Stimulated activated CD4-positive, alpha-beta T cell treated with anti-CD3 and anti-CD28 coated beads, Interleukin-2, amount 100 ng/mL, for 48 hours (primary cell): ENCODE measurements at regions not wholly inside any gene's neighbourhood (a gene's known extent, or its start where the extent isn't known, plus 50 kb on each side); places are given as distances from the start of the nearest gene placed in this dataset.
"Not testable (repeated sequence)": the region's sequence is repeated elsewhere in the genome, so short reads cannot be mapped to it uniquely, and the experiment has no call there.

Experiments used
- DNase-seq, 2 donors: peaks; one replicate each; pipeline ENCODE4 v3.0.0-alpha.2; 2020

DNA sequence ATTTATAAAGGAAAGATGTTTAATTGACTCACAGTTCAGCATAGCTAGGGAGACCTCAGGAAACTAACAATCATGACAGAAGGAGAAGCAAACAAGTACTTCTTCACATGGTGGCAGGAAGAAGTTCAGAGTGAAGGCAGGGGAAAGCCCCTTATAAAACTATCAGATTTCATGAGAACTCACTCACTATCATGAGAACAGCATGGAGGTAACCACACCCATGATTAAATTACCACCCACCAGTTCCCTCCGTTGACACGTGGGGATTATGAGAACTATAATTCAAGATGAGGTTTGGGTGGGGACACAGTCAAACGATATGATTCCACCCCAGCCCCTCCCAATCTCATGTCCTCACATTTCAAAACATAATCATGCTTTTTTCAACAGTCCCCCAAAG, 124.2 kb upstream of the PCGF5 start:
- no peak for DNase-seq

DNA sequence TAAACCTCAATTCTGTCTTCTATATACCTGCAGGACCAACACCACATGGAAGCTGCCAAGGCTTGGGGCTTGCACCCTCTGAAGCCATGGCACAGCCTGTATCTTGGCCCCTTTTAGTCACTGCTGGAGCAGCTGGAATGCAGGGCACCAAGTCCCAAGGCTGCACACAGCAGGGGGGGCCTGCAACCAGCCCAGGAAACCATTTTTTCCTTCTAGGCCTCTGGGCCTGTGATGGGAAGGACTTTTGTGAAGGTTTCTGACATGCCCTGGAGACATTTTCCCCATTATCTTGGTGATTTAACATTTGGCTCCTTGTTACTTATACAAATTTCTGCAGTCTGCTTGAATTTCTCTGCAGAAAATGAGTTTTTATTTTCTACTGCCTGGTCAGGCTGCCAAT, 123.2 kb upstream of the PCGF5 start:
- DNase-seq = no peak

DNA sequence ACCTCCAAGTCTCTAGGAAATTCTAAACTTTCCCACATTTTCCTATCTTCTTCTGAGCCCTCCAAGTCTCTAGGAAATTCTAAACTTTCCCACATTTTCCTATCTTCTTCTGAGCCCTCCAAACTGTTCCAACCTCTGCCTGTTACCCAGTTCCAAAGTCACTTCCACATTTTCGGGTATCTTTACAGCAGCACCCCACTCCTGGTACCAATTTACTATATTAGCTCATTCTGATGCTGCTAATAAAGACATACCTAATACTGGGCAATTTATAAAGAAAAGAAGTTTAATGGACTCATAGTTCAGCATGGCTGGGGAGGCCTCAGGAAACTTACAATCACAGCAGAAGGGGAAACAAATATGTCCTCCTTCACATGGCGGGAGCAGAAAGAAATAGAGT, 122.4 kb upstream of the PCGF5 start:
- not testable (repeated sequence) for DNase-seq

DNA sequence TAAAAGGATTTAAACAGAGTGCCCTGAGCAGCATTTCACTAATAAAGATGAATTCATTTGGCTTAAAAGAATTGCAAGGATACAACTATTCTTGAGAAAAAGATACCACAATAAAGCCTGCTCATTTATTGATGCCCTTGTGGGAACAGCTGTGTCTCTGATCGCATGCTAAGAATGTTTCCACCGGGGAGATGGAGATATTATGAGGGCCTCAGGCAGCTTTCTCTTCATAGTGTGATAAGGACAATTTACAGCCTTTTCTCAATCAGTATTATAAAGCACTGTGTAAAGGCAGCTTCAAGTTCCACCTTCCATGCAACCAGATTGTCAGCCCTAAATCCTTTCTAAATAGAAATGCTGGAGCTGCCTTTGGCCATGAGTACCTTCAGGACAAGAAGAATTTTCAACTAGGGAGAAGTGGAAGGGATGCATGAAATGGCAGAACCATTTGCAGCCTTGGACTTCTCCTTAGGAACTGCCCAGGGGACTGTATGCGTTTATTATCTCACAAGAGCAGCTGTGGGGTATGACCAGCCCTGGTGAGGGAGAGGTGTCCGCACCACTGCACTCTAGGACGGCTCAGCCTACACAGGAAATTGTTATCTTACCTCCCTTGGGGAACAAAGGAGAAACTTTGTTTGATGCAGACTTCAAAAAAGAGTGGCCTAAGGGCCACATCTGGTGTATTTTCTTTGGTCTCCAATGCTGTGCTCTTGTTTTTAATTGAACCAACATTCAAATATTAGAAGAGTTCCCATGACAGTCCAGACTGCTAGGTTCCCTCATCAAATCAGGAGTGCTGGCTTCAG, 116.9 kb upstream of the PCGF5 start:
- no peak for DNase-seq

DNA sequence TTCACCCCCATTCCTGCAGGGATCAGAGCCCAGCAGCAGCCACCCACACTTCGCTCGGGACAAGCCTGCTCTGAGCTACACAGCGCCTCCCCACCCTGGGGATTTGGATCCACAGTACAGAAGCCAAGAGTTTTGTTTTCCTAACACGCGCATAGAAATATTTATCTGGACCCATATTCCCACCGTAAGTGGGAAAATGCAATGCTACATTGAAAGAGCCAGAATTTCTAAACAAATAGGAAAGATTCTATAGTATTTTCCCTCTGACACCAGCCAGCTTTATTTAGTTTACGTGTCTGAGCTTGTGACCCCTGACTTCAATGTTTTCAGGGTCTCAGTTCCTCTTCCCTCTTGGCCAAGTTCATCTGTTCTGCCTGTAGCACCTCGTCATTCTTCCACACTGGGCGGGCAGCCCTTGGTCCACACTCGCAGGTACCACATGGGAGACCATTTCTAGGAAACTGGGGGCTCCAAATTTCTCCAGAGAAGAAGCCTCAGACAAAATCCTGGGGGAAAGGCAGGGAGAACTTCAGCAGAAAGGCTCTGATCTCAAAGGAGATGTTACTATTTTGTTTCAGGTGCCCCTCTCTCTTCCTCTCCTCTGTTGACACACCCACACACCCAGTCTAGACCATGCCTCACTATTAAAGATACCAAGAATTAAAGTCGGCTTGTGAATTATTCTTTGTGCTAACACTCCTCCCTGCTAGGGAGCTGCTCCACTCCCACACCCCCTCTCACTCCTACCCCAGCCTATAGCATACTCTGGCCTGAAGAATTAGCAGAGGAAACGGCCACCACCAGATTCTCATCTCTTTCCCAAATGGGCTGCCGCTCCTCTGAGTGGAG, 116.0 kb upstream of the PCGF5 start:
- DNase-seq = no peak

DNA sequence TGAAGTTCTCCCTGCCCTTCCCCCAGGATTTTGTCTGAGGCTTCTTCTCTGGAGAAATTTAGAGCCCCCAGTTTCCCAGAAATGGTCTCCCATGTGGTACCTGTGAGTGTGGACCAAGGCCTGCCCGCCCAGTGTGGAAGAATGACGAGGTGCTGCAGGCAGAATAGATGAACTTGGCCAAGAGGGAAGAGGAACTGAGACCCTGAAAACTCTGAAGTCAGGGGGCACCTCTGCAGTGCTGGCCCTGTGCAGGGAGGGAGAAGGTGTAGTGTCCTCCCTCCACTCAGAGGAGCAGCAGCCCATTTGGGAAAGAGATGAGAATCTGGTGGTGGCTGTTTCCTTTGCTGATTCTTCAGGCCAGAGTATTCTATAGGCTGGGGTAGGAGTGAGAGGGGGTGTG, 115.2 kb upstream of the PCGF5 start:
- DNase-seq = no peak

DNA sequence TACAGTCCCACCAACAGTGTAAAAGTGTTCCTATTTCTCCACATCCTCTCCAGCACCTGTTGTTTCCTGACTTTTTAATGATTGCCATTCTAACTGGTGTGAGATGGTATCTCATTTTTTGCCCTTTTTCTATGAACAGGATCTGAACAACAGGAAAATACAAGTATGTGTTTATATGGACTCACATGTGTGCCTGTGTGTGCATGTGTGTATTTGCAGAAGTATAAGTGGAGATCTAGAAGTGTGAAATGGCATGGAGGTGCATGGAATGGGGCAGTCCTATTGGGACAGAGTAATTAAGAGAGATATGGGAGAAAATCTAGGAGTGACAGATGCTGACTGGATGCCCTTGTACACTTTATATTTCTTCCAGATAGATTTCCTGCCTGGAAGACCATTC, 111.6 kb upstream of the PCGF5 start:
- no peak for DNase-seq

DNA sequence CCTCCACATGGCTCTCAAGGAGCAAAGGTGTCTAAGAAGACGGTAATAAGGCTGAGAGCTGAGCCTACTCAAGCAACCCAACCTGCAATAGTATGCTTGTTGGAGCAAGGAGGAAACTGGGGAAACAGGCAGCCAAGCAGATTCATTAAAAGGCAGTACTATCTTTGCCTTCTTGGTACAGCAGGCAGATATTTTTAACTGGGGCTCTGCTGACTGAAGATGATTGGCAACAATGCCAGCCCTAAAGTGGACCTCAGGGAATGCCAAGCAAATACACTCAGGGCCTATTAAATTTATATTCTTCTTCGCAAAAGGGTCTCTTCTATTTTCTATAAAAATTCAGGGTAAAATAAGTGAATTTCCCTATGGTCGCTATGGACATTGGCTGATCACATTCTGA, 109.4 kb upstream of the PCGF5 start:
- no peak for DNase-seq

DNA sequence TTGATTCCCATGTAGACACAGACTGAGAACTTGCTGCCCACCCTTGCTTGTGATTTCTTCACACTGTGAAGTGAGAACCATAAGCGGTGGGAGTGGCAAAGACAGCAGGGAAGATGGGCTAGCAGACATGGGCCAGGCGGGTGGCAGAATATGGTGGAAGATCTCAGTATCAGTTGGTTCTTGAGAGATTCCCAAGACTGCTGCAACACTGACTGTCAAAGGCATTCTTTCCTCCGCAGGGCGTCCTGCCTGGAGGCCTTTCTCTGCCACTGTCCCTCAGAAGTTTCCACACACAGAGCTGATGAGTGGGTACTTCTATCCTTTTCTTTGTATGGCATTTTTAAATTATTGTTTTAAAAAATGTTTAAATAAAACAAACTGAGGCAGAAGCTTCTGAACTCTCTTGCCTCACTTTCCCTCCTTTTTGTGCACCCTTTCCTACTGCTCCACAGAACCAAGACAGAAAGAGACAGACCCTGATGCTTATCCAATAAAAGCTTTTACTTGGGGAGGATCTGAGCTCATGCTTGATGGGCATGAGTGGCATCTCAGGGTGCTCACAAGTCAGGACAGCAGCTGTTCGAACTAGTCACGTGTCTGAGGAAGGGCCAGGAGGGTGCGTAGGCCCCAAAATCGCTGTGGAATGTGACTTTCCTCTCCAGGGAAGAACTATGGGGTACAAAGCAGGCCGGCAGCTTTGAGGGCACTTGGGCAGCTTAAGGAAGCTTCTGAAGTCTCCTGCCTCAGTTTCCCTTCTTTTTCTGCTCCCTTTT, 104.7 kb upstream of the PCGF5 start:
- no peak for DNase-seq

DNA sequence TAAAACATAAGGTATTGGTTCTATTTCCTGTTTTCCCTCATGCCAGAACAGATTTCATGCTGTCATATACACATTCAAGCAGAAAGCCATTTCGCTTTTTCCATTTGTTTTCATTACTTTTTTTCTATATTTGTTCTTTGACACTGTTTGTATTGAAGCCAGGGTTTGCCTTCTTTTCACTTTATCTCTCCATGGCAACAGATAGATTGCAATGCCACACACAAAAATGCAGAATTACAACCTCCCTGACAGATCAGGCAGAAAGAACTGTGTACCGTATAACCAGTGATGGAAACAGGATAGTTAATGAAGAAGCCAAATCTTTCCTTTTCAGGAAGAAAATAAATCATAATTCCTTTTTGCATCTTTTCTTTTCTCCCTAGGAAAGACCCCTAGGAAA, 103.0 kb upstream of the PCGF5 start:
- DNase-seq = no peak

DNA sequence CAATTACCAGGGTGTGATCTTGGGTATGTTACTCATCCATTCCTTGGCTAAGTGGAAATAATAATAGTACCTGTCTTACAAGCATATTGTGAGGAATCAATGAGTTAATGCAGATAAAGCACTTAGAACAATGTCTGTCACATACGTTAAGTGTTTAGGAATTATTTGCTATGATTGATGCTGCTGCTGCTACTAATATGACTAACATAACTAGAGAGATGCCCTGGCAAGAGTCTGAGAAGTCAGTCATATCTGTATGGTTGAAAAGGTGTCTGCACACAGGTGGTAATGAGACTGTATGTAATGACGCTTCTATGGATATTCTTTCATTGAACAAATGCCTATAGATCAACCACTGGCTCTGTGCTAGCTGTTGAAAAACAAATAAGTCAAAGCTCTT, 100.1 kb upstream of the PCGF5 start:
- DNase-seq = no peak

DNA sequence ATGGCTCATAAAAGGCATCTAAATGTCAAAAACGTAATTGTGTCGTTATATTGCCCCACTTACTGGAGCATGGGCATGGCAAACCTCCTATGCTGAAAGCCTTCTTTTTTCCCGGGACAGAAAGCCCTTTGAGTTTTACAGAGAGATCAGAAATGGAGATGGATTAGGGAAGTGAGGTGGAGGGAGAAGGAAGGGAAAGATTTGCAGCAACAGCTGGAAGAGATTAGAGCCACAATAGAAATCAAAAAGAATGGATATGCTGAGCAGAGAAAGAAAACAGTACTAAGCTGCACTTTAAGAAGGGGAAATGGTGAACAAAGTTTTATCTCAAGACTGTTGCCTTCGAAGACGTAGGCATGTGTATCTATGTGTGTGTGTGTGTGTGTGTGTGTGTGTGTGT, 97.2 kb upstream of the PCGF5 start:
- DNase-seq = no peak

DNA sequence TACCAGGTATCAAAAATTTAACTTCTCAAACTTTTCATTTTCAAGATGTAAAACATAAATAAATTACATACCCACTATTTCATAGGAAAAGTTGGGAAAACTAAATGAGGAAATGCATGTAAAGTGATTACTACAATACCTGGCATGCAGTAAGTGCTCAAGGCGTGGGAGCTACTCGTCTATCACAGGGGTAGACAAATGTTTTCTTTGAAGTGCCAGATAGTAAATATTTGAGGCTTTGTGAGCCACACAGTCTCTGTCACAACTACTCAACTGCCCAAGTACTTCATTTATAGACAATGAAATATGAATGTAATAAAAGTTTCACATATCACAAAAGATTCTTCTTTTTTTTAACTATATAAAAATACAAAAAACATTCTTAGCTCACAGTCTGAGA, 96.4 kb upstream of the PCGF5 start:
- no peak for DNase-seq

DNA sequence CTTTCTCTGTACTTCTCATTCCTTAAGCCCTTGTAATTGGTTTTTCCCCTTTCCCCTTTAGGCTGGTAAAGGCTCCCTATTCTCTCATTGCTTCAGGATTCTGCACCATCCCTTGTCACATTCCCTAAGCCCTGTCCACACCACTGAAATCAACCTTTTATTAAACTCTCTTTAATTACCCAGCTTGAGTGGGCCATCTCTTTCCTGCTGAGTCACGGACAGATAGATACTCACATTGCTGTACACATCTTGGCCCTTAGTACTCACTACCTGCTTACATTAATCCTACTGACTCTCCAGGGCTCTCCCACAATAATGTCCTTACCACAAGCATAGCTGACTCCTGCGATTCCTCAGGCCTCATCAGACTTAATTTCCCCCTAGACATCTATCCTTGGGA, 94.0 kb upstream of the PCGF5 start:
- no peak for DNase-seq

DNA sequence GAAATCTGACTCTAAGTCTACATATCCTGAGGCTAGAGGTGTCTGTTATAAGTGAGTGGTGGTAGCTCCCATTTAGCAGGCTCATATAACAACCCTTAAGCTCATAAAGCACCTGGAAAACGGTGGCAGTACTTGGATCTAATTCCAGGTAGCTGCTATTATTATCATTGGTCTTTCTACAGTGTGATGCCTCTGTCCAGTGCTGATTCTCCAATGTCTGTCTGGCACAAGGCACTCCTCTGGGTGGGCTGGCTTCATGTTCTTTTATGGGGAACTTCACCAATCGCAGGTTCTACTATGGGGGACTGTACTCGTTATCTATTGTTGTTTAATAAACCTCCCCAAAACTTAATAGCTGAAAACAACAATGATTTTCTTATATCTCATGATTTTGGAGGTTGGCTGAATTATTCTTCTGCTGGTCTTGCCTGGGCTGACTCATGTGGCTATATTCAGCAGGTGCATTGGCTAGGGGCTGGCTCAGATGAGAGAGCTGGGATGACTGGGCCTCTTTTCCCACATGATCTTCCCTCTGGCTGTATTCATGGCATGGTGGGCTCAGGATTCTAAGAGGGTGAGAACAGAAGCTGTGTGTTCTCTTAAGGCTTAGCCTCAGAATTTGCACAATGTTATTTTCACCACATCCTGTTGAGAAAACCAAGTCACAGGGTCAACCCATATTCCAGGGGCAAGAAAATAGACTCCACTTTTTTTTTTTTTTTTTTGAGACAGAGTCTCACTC, 93.0 kb upstream of the PCGF5 start:
- no peak for DNase-seq

DNA sequence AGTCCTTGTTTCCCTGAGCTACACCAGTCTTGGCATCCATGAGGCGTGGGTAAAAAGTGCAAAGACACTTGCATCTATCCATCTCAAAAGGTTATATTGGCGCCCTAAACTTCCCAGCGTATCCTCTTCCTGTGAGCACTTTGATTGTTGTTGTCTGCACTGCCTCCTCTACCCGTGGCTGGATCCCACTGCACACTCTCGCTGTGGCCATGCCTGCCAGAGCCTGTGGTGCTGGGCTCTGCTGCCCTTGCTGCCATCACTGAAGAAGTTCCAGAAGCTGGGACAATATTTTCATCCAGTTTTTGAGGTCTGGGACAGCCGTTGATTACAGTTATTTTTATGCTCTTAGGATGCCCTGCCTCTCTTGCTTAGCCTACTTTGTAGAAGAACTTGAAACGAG, 85.3 kb upstream of the PCGF5 start:
- DNase-seq = no peak

DNA sequence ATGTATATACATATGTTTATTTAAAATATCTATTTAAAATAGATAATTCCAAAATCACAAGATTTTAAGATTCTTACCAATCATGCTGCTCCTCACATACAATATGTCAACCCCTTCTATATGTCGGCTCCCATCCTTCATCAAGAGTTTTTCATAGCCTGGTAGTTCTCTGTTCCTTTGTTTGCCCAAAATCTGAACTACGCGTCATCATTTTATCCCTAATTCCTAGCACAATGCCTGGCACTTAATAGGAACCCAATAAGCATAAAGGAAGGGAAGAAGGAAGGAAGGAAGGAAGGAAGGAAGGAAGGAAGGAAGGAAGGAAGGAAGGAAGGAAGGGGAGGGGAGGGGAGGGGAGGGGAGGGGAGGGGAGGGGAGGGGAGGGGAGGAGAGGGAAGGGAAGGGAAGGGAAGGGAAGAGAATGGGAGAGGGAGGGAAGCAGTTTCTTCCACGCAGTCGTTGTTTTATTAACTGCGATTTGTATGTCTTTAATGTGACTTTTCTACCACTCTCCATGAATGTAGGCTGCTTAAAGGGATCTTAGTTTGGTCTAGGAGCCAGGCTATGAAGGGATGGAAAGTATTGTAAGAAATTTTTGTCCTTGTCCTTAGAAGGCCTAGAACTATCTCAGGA, 83.3 kb upstream of the PCGF5 start:
- DNase-seq = no peak

DNA sequence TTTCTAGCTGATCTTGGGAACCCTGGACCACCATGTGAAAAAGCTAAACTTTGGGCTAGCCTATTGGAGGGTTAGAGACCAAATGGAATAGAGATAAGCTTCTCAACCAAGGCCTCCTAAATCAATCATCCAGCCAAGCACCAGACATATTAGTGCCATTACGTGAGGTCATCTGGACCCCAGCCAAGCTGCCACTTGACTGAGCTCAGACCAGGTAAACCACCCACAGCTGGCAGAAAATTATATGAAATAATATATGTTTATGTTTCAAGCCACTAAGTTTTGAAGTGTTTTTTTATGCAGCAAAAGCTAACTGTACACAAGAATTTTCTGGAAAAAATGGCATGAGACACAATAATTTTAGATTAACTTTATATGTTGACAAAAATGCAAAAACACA, 82.6 kb upstream of the PCGF5 start:
- DNase-seq = no peak

DNA sequence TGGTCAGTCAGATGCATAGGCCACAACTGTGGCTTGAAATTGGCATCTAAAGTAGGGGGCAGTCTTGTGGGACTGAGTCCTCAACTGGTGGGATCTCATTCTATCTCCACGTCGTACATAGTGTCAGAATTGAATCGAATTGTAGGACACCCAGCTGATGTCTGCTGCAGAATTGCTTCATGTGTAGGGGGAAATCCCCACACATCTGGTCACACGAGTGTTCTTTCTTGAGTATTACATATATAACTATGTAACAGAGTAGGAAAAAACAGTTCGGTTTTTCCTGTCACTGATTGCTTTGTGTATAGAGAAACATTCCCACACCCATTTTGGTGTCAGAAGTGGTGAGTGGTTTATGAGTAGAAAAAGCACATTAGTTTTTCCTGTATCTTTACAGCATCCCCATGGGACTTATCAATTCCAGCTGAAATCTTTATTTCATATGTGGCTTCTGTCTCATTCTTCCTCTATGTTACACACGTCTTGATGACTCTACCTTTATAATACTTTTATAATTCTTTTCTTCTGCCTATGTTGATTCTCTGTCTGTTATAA, 79.4 kb upstream of the PCGF5 start:
- no peak for DNase-seq

DNA sequence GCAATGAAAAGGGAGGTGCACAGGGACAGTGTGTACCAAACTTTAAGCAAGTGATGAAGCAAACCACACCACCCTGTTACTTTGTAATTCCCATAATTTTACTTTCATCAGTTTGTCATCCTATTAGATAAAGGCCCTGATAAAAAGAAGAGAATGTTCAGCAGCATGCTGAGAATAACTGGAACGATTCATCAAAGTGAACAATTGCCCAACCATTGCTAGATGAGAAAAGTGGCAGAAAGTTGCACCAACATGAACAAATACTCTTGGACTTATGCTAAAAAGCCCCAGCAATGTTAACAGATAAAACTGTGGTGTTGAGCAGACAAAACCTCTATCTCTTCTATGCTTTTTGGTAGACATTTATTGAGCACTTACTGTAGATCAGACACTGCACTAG, 75.5 kb upstream of the PCGF5 start:
- DNase-seq = no peak

DNA sequence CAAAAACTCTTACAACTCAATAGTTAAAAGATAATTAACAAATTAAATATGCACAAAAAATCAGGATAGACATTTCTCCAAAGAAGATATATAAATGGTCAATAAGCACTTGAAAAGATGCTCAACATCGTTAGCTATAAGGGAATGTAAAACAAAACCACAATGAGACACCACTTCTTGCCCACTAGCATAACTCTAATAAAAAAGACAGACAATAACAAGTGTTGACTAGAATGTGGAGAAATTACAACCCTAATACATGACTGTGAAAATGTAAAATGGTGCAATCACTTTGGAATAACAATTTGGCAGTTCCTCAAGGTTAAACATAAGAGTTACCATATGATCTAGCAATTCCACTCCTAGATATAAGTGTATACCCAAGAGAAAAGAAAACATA, 74.3 kb upstream of the PCGF5 start:
- DNase-seq = no peak

DNA sequence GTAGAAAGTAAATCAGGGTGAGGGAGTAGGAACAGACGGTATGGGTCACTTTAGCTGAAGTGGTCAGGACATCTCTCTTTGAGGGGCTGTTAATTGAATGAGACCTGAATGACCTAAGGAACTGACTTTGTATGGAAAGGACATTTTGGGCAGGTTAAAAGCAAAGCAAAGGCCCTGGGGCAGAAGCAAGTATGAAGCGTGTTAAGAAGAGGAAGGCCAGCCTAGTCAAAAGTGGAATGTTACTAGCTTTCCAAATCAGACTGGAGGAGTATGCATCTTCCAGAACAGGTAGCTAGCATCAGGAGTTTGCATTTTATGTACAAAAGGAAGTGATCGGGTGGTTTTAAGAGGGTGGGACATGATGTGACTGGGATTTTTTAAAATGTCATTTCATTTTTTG, 70.9 kb upstream of the PCGF5 start:
- no peak for DNase-seq
